Fibroblast of lung (primary cell): ENCODE measurements at regions not wholly inside any gene's neighbourhood (a gene's known extent, or its start where the extent isn't known, plus 50 kb on each side); places are given as distances from the start of the nearest gene placed in this dataset.
A peak's percentile ranks its signal among the peaks of the same experiment; 100 is the strongest.
"Not testable (repeated sequence)": the region's sequence is repeated elsewhere in the genome, so short reads cannot be mapped to it uniquely, and the experiment has no call there.

Experiments
- DNase-seq, 2 donors: peaks; one replicate each; pipeline versions ENCODE4 v3.0.0 to v3.0.0-alpha.2; 2010; ENCODE audit warnings: low read depth in 2 of 2
- H2AFZ ChIP-seq: 2 replicates; pipeline ENCODE4 v1.5.1; 2012; ENCODE audit warnings: low read length, control low read depth, inconsistent platforms
- H3K27ac ChIP-seq: 2 replicates; pipeline ENCODE4 v1.5.1; 2011; ENCODE audit warnings: low read length, control low read depth; ENCODE audit not compliant: insufficient read depth
- H3K27me3 ChIP-seq: 2 replicates; pipeline ENCODE4 v1.5.1; 2011; ENCODE audit warnings: mild to moderate bottlenecking, low read length; ENCODE audit not compliant: control insufficient read depth, insufficient read depth
- H3K36me3 ChIP-seq: 2 replicates; pipeline ENCODE4 v1.5.1; 2011; ENCODE audit warnings: low read length; ENCODE audit not compliant: control insufficient read depth, insufficient read depth
- H3K4me1 ChIP-seq: 2 replicates; pipeline ENCODE4 v1.5.1; 2011; ENCODE audit warnings: low read length; ENCODE audit not compliant: control insufficient read depth, insufficient read depth; ENCODE audit errors: extremely low read depth
- H3K4me2 ChIP-seq: 2 replicates; pipeline ENCODE4 v1.5.1; 2011; ENCODE audit warnings: low read length, control low read depth; ENCODE audit not compliant: insufficient read depth; ENCODE audit errors: extremely low read depth
- H3K4me3 ChIP-seq, 4 experiments: fragments of 200-600 bp in 1 of 4; sonication (generic) in 1 of 4; replicated peaks in 1 of 4; 2 replicates each; pipeline ENCODE4 v1.5.1; 2011 to 2016; ENCODE audit warnings: low read length in 4 of 4, low read depth in 3 of 4, mild to moderate bottlenecking in 3 of 4, control low read depth in 2 of 4, inconsistent platforms in 1 of 4, mixed read lengths in 1 of 4; ENCODE audit not compliant: insufficient read depth in 1 of 4; ENCODE audit errors: control extremely low read depth in 1 of 4
- H3K79me2 ChIP-seq: 2 replicates; pipeline ENCODE4 v1.5.1; 2012; ENCODE audit warnings: mild to moderate bottlenecking, low read length, inconsistent platforms; ENCODE audit not compliant: control insufficient read depth, insufficient read depth
- H3K9ac ChIP-seq: 2 replicates; pipeline ENCODE4 v1.5.1; 2011; ENCODE audit warnings: mild to moderate bottlenecking, low read length, control low read depth; ENCODE audit not compliant: insufficient read depth
- H3K9me3 ChIP-seq: 2 replicates; pipeline ENCODE4 v1.5.1; 2012; ENCODE audit warnings: low read depth, low read length; ENCODE audit not compliant: control insufficient read depth, insufficient read depth
- H4K20me1 ChIP-seq: 2 replicates; pipeline ENCODE4 v1.5.1; 2011; ENCODE audit warnings: low read length; ENCODE audit not compliant: control insufficient read depth, insufficient read depth; ENCODE audit errors: extremely low read depth
- EZH2 ChIP-seq: IDR thresholded peaks from 2 replicates; pipeline ENCODE4 v1.5.1; 2012; ENCODE audit warnings: low read length, control low read depth, mild to moderate bottlenecking; ENCODE audit errors: missing control alignments
- TF ChIP-seq, protein P1 (sequence below), 2 donors: IDR thresholded peaks in 1 of 2; conservative IDR thresholded peaks in 1 of 2; 1 replicate in 1 of 2; 2 replicates in 1 of 2; pipeline ENCODE4 v1.5.1; 2011 to 2012; ENCODE audit warnings: low read length in 2 of 2, control low read depth in 1 of 2, inconsistent platforms in 1 of 2, low read depth in 1 of 2, mild to moderate bottlenecking in 1 of 2

DNA sequence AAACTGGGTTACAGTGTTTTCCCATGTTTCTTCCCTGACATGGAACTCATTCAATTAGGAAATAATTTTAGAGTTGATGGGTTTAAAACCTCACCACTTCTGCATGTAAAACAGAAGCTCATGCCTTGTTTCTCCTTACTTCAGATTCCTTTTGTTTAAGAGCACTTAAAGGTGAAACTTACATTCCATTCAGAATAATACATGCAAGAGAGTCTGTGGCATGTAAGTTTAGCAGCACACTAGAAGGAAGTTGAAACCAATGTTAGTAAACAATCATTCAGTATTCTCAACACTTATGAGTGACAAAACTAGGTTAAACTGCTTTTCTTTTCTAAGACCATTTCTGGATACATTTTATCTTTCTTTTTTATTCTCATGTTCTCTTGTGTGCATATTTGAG, 495.6 kb upstream of the PTCHD4 start:
- H3K9ac ChIP-seq: no peak overlapping the region
- no peaks in the 10 kb centered on the region for H3K4me1 ChIP-seq
- no peaks in the 10 kb centered on the region for H3K9me3 ChIP-seq
- no peak overlapping the region for H3K27ac ChIP-seq
- no peaks in the 10 kb centered on the region for H4K20me1 ChIP-seq
- TF ChIP-seq EZH2: no peak
- TF ChIP-seq, protein P1, sequence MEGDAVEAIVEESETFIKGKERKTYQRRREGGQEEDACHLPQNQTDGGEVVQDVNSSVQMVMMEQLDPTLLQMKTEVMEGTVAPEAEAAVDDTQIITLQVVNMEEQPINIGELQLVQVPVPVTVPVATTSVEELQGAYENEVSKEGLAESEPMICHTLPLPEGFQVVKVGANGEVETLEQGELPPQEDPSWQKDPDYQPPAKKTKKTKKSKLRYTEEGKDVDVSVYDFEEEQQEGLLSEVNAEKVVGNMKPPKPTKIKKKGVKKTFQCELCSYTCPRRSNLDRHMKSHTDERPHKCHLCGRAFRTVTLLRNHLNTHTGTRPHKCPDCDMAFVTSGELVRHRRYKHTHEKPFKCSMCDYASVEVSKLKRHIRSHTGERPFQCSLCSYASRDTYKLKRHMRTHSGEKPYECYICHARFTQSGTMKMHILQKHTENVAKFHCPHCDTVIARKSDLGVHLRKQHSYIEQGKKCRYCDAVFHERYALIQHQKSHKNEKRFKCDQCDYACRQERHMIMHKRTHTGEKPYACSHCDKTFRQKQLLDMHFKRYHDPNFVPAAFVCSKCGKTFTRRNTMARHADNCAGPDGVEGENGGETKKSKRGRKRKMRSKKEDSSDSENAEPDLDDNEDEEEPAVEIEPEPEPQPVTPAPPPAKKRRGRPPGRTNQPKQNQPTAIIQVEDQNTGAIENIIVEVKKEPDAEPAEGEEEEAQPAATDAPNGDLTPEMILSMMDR (conservative IDR thresholded peaks at IDR 0.05 in 1 of 2, IDR thresholded peaks at IDR 0.05 in 1 of 2; ENCODE audit: low read depth in 1 of 2, low read length in 2 of 2): no peak
- no peak for DNase-seq
- H2AFZ ChIP-seq: no peak overlapping the region
- no peak overlapping the region for H3K4me3 ChIP-seq
- no peak overlapping the region for H3K4me2 ChIP-seq
- H3K27me3 ChIP-seq: no peaks in the 10 kb centered on the region
- H3K36me3 ChIP-seq: no peaks in the 10 kb centered on the region
- H3K79me2 ChIP-seq: no peaks in the 10 kb centered on the region

DNA sequence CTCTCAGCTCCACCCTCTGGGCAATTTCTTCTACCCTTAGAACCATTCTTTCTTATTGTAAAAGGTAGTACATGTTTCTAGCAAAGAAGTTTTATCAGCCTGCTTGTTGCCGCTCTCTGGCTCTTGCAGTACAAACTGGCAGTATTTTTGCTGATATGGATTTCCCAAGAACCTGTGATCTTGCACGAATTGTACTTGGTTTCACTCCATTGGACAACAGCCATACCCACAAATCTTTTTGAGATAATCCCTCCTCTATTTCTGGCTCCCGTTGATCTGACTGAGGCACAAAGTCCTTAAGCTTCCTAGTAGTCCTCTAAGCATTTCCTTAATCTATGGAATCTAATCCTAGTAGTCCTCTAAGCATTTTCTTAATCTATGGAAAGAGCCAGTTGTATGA, 487.0 kb upstream of the PTCHD4 start:
- Histone ChIP-seq H3K9ac (no peak overlapping the region), H3K9me3 (no peaks in the 10 kb centered on the region), H3K36me3 (no peaks in the 10 kb centered on the region), H3K79me2 (no peaks in the 10 kb centered on the region), H3K4me3 (no peak overlapping the region), H2AFZ (no peak overlapping the region), H4K20me1 (no peaks in the 10 kb centered on the region), H3K4me1 (no peaks in the 10 kb centered on the region), H3K27me3 (no peaks in the 10 kb centered on the region), H3K27ac (no peak overlapping the region), H3K4me2 (no peak overlapping the region)
- peak; percentile 12 to 25 for DNase-seq
- TF ChIP-seq, protein P1 (conservative IDR thresholded peaks at IDR 0.05 in 1 of 2, IDR thresholded peaks at IDR 0.05 in 1 of 2; ENCODE audit: low read depth in 1 of 2, low read length in 2 of 2): no peak
- TF ChIP-seq EZH2: no peak

DNA sequence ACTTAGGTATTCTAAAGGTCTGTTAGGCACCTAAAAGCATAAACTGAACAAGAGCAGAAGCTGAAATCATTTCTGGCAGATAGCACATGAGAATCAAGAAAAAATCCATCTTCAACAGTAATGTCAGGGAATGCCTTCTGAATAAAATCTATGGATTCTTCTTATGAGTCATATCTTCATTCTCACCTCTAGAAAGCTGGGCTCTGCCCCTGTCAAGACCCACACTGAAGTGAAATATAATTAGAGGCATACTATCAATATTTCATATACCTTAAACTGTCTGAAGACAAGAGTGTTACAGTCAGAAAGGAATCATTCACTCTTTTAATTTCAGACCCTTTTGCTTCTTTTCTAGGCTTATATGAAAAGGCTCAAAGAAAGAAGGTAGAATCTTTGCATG, 485.8 kb upstream of the PTCHD4 start:
- Histone ChIP-seq H3K4me2 (no peak overlapping the region), H3K4me1 (no peaks in the 10 kb centered on the region), H3K27me3 (no peaks in the 10 kb centered on the region), H3K9ac (no peak overlapping the region), H3K36me3 (no peaks in the 10 kb centered on the region), H3K27ac (no peak overlapping the region), H3K79me2 (no peaks in the 10 kb centered on the region), H3K9me3 (no peaks in the 10 kb centered on the region), H2AFZ (no peak overlapping the region), H3K4me3 (no peak overlapping the region), H4K20me1 (no peaks in the 10 kb centered on the region)
- TF ChIP-seq EZH2: no peak
- TF ChIP-seq, protein P1 (conservative IDR thresholded peaks at IDR 0.05 in 1 of 2, IDR thresholded peaks at IDR 0.05 in 1 of 2; ENCODE audit: low read depth in 1 of 2, low read length in 2 of 2): no peak
- no peak for DNase-seq

DNA sequence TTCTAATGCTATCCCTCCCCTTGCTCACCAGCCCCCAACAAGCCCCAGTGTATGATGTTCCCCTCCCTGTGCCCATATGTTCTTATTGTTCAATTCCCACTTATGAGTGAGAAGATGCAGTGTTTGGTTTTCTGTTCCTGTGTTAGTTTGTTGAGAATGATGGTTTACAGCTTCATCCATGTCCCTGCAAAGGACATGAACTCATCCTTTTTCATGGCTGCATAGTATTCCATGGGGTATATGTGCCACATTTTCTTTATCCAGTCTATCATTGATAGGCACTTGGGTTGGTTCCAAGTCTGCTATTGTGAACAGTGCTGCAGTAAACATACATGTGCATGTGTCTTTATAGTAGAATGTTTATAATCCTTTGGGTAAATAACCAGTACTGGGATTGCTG, 480.2 kb upstream of the PTCHD4 start:
- H4K20me1 ChIP-seq, H3K4me3 ChIP-seq, H3K9ac ChIP-seq, H3K79me2 ChIP-seq, DNase-seq, H3K36me3 ChIP-seq, H2AFZ ChIP-seq, H3K4me2 ChIP-seq, H3K27ac ChIP-seq, H3K9me3 ChIP-seq, H3K27me3 ChIP-seq, H3K4me1 ChIP-seq: not testable (repeated sequence)
